GM23248 (cell line): ENCODE measurements at regions not wholly inside any gene's neighbourhood (a gene's known extent, or its start where the extent isn't known, plus 50 kb on each side); places are given as distances from the start of the nearest gene placed in this dataset.

Source experiments
- DNase-seq: peaks from one replicate; pipeline ENCODE4 v3.0.0-alpha.2; 2015
- H2AFZ ChIP-seq: fragments of 200-600 bp; sonication (generic); 2 replicates; pipeline ENCODE4 v1.6.1; 2016; ENCODE audit warnings: antibody characterized with exemption
- H3F3A ChIP-seq: fragments of 200-600 bp; sonication (generic); 2 replicates; pipeline ENCODE4 v1.6.1; 2016; ENCODE audit warnings: mild to moderate bottlenecking, antibody characterized with exemption, mixed run types; ENCODE audit not compliant: insufficient read depth
- H3K27ac ChIP-seq: fragments of 200-600 bp; sonication (generic); 2 replicates; pipeline ENCODE4 v1.5.1; 2016; ENCODE audit warnings: mild to moderate bottlenecking
- H3K27me3 ChIP-seq: fragments of 200-600 bp; sonication (generic); replicated peaks from 2 replicates; pipeline ENCODE4 v1.6.1; 2016; ENCODE audit warnings: mild to moderate bottlenecking; ENCODE audit not compliant: insufficient read depth
- H3K36me3 ChIP-seq: fragments of 200-600 bp; sonication (generic); 2 replicates; pipeline ENCODE4 v1.6.1; 2016; ENCODE audit warnings: low read depth, mild to moderate bottlenecking
- H3K4me1 ChIP-seq: fragments of 200-600 bp; sonication (generic); 2 replicates; pipeline ENCODE4 v1.6.1; 2016; ENCODE audit warnings: mild to moderate bottlenecking; ENCODE audit not compliant: insufficient read depth
- H3K4me2 ChIP-seq: fragments of 200-600 bp; sonication (generic); one replicate; pipeline ENCODE4 v1.6.1; 2016; ENCODE audit warnings: mild to moderate bottlenecking; ENCODE audit not compliant: unreplicated experiment
- H3K4me3 ChIP-seq: fragments of 200-600 bp; sonication (generic); 2 replicates; pipeline ENCODE4 v1.5.1; 2016; ENCODE audit warnings: mild to moderate bottlenecking
- H3K79me2 ChIP-seq: fragments of 200-600 bp; sonication (generic); 2 replicates; pipeline ENCODE4 v1.6.1; 2016; ENCODE audit warnings: mild to moderate bottlenecking; ENCODE audit not compliant: insufficient read depth
- H3K9ac ChIP-seq: fragments of 200-600 bp; sonication (generic); 2 replicates; pipeline ENCODE4 v1.6.1; 2016; ENCODE audit warnings: mild to moderate bottlenecking
- H3K9me2 ChIP-seq: fragments of 200-600 bp; sonication (generic); 2 replicates; pipeline ENCODE4 v1.6.1; 2016; ENCODE audit warnings: mixed run types, mild to moderate bottlenecking, moderate library complexity; ENCODE audit not compliant: insufficient read depth
- H3K9me3 ChIP-seq: fragments of 200-600 bp; sonication (generic); one replicate; pipeline ENCODE4 v1.6.1; 2017; ENCODE audit warnings: low read depth
- H4K20me1 ChIP-seq: fragments of 200-600 bp; sonication (generic); 2 replicates; pipeline ENCODE4 v1.6.0; 2016; ENCODE audit not compliant: insufficient read depth
- EZH2 ChIP-seq: fragments of 200-600 bp; sonication (generic); IDR thresholded peaks from 2 replicates; pipeline ENCODE4 v1.6.1; 2018; ENCODE audit warnings: antibody characterized with exemption, mild to moderate bottlenecking; ENCODE audit not compliant: insufficient read depth, poor library complexity, severe bottlenecking
- EZH2phosphoT487 ChIP-seq: fragments of 200-600 bp; sonication (generic); IDR thresholded peaks from 2 replicates; pipeline ENCODE4 v1.6.1; 2018; ENCODE audit warnings: antibody characterized with exemption, moderate library complexity, mild to moderate bottlenecking, low read depth; ENCODE audit not compliant: insufficient read depth
- WGBS, 2 experiments: methylation state at CpG; one replicate each; pipeline ENCODE4 v1.1.6; 2015 to 2017; ENCODE audit warnings: low lambda C conversion rate in 2 of 2, low coverage in 1 of 2; ENCODE audit errors: missing lambda C conversion rate in 2 of 2; 5-methylcytosine and 5-hydroxymethylcytosine counted together
- in situ Hi-C: fragments of 300-500 bp; cut with MboI; formaldehyde crosslinking; loops from 2 replicates; pipeline ENCODE4 v1.15.0; 2020

DNA sequence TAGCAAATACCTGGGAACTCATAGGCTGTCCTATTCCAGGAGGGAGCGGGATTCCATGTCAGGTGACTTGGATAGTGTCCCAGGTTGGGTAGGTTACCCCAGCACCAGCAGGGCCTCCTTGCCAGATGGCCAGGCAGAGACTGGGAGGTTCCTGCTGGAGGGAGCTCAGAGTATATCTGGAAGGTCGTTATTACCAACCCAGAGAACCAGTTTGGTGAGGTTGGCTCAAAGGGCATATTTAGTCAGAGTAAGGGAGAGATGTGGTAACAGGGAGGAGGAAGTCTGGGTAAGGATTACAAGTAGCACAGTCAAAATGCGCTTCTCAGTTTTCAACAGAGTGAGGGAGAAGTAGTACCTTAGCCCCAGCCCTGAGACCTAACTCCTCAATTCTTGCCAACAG is 53.3 kb upstream of the LNX1 start:
- H3K9ac ChIP-seq: no peak overlapping the region
- no peak overlapping the region for H3K27ac ChIP-seq
- H2AFZ ChIP-seq: no peak overlapping the region
- no peaks in the 10 kb centered on the region for H3K9me2 ChIP-seq
- DNase-seq: no peak
- TF ChIP-seq EZH2 (no peak), EZH2phosphoT487 (no peak)
- H3F3A ChIP-seq: no peaks in the 10 kb centered on the region
- H3K36me3 ChIP-seq: no peaks in the 10 kb centered on the region
- H3K79me2 ChIP-seq: no peaks in the 10 kb centered on the region
- no peak overlapping the region for H3K4me3 ChIP-seq
- H3K27me3 ChIP-seq: no peaks in the 10 kb centered on the region
- no peaks in the 10 kb centered on the region for H3K4me1 ChIP-seq
- H3K4me2 ChIP-seq: no peak overlapping the region
- no peaks in the 10 kb centered on the region for H3K9me3 ChIP-seq
- in situ Hi-C loops: no loop called here
- no peaks in the 10 kb centered on the region for H4K20me1 ChIP-seq
- WGBS, 2 experiments: 96 to 98% methylated on average over 3 of the region's 3 CpGs
